Cardiac septum (tissue), 1 donor: ENCODE measurements at regions not wholly inside any gene's neighbourhood (a gene's known extent, or its start where the extent isn't known, plus 50 kb on each side); places are given as distances from the start of the nearest gene placed in this dataset.

Source experiments
- DNase-seq: peaks from one replicate; pipeline ENCODE4 v3.0.0-alpha.2; 2020; ENCODE audit warnings: low spot score
- intact Hi-C: fragments of 100-400 bp; cut with DNase I; formaldehyde crosslinking; loops from one replicate; pipeline ENCODE4 v1.14.0; 2022
- donor health status: DM: no; HTN: no; CAD: no.

GRCh38 chr13:50587645-50588373 is 255.7 kb downstream of the DLEU7 start:
- intact Hi-C loops = no loop called here

GRCh38 chr13:50588491-50589130 is 254.9 kb downstream of the DLEU7 start:
- intact Hi-C loops = no loop called here
- DNase-seq = no peak

More at GRCh38 chr13:50587645-50588373, 255.7 kb downstream of the DLEU7 start:
- DNase-seq = no peak

- DNase-seq = no peak
- intact Hi-C loops = no loop called here
Observed at GRCh38 chr13:50589139-50589538, 254.4 kb downstream of the DLEU7 start.

- intact Hi-C loops = no loop called here
- DNase-seq = no peak
Observed at GRCh38 chr13:50589651-50590054, 253.8 kb downstream of the DLEU7 start.

GRCh38 chr13:50592412-50593155 is 250.9 kb downstream of the DLEU7 start:
- intact Hi-C loops = no loop called here
- no peak for DNase-seq

GRCh38 chr13:50593207-50593606 is 250.3 kb downstream of the DLEU7 start:
- intact Hi-C loops = no loop called here

GRCh38 chr13:50594276-50595051 is 249.0 kb downstream of the DLEU7 start:
- no peak for DNase-seq
- intact Hi-C loops = loop anchor here (5.0 kb wide), 1 partner anchor 83 kb away; no protein-coding TSS in a partner anchor

More at GRCh38 chr13:50593207-50593606, 250.3 kb downstream of the DLEU7 start:
- no peak for DNase-seq

- intact Hi-C loops = loop anchor here (5.0 kb wide), 1 partner anchor 82 kb away; no protein-coding TSS in a partner anchor
- no peak for DNase-seq
Observed at GRCh38 chr13:50595196-50595595, 248.3 kb downstream of the DLEU7 start.

- intact Hi-C loops = loop anchor here (5.0 kb wide), 1 partner anchor 81 kb away; no protein-coding TSS in a partner anchor
Observed at GRCh38 chr13:50596156-50596555, 247.3 kb downstream of the DLEU7 start.

GRCh38 chr13:50596776-50597203 is 246.7 kb downstream of the DLEU7 start:
- DNase-seq = no peak
- intact Hi-C loops = loop anchor here (5.0 kb wide), 1 partner anchor 81 kb away; no protein-coding TSS in a partner anchor

More at GRCh38 chr13:50596156-50596555, 247.3 kb downstream of the DLEU7 start:
- no peak for DNase-seq

- no peak for DNase-seq
- intact Hi-C loops = loop anchor here (5.0 kb wide), 1 partner anchor 79 kb away; no protein-coding TSS in a partner anchor
Observed at GRCh38 chr13:50598338-50598737, 245.2 kb downstream of the DLEU7 start.

- DNase-seq = no peak
- intact Hi-C loops = loop anchor here (5.0 kb wide), 1 partner anchor 78 kb away; no protein-coding TSS in a partner anchor
Observed at GRCh38 chr13:50599046-50599445, 244.4 kb downstream of the DLEU7 start.

- intact Hi-C loops = loop anchor here (5.0 kb wide), 1 partner anchor 77 kb away; no protein-coding TSS in a partner anchor
Observed at GRCh38 chr13:50599927-50600326, 243.6 kb downstream of the DLEU7 start.

GRCh38 chr13:50608370-50608769 is 235.1 kb downstream of the DLEU7 start:
- intact Hi-C loops = no loop called here
- no peak for DNase-seq

More at GRCh38 chr13:50599927-50600326, 243.6 kb downstream of the DLEU7 start:
- no peak for DNase-seq

GRCh38 chr13:50609011-50609410 is 234.5 kb downstream of the DLEU7 start:
- DNase-seq = no peak
- intact Hi-C loops = no loop called here

- DNase-seq = no peak
- intact Hi-C loops = no loop called here
Observed at GRCh38 chr13:50610238-50610637, 233.3 kb downstream of the DLEU7 start.

- intact Hi-C loops = no loop called here
Observed at GRCh38 chr13:50611117-50611781, 232.2 kb downstream of the DLEU7 start.

GRCh38 chr13:50612717-50613116 is 230.8 kb downstream of the DLEU7 start:
- DNase-seq = no peak

More at GRCh38 chr13:50611117-50611781, 232.2 kb downstream of the DLEU7 start:
- DNase-seq = no peak

More at GRCh38 chr13:50612717-50613116, 230.8 kb downstream of the DLEU7 start:
- intact Hi-C loops = no loop called here
